ENCODE measurements at regions not wholly inside any gene's neighbourhood (a gene's known extent, or its start where the extent isn't known, plus 50 kb on each side); places are given as distances from the start of the nearest gene placed in this dataset.

DNA sequence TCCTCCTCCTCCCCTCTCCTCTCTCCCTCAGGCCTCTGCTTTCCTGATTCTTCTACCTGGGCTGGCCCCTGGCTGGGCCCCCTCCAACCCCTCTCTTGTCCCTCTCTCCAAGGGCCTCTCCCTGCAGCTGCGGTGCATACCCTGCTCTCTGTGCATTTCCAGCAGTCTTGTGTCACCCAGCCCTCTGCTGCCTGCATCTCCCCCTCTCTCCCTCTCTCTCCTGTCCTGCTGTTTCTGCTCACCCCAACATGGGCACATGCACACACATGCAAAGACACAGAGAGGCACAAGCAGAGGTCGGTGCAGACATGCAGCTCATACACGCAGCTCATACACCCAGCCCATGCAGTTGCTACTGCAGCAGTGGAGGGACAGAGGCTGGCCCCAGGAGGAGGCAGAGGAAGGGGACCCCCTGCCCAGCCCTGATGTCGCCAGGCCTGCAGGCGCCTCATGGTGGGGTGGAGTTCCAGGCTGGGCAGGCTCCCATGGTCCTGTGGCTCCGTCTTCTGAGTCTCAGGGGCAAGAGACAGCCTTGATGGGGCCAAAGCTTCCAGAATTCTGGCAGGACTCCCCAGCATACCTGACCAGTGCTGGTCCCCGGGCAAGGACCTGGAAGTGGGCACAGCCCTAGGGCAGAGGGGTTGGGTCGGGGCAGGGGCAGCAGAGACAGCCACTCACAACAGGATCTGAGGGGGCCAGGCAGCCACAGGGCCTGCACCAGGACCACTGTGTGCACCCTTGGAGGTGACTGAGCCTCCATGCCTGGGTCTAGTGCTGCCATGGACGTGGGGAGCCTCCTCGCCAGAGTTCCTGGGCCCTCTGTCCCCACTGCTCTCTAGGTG, 216.9 kb downstream of the C9orf50 start:
- in situ Hi-C loops (cut with MboI; ENCODE audit: low sequenced_read_pairs), result no loop called here

DNA sequence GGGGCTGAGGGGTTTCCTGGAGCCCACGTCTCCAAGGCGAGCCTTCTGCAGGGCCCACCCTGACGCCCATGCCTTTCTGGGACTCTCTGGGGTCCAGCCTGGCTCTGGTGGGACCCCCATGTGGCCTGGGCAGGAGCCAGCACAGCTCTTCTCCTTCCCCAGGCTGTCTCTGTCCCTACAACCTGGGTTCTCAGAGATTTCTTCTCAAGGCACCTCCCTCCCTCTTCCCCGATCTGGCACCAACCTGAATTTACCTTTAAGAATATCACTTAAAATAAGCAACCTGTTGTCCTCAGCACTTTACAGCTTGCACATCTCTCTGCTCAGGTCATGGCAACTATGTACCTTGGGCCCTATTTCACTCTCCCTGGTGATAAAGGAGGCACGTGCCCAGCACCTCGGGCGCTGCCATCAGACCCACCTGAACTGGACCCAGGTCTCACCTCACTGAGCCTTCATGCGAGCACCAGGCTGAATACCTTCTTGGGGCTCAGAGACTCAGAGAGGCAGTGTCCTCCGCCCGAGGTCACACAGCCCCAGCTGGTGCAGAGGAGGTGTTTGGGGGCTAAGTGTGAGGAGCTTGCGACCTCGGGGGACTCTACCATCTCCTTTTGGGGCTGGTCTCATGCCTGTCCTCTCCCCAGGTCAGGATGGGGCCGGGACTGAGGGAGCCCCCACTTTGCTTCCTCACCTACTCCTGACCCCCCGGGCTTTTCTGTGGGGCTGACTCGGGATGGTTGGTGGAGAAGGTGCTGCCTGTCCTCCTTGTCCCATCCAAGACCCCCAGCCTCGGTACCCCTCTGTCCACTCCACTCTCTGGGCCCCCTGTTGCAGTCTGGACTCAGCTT, 217.7 kb downstream of the C9orf50 start:
- in situ Hi-C loops (cut with MboI; ENCODE audit: low sequenced_read_pairs), result no loop called here

DNA sequence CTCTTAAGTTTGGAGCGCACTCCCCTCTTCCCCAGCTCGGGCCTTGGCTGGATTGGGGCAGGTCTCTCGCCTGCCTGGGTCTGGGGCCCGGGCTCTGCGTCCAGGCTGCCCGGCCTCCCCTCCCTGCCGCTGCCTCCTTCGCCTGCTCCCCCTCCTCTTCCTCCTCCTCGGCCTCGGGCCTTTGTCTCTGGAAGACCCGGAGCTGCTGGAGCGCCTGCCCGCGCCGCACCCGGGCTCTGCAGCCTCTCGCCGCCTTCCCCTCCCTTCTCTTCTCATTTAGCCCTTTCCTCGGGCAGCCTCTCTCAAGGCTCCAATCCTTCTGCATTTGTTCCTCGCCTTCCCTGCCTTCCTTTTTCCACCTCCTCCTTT, 218.5 kb downstream of the C9orf50 start:
- in situ Hi-C loops (cut with MboI; ENCODE audit: low sequenced_read_pairs), result no loop called here

- in situ Hi-C loops (cut with MboI; ENCODE audit: low sequenced_read_pairs), result no loop called here
These were observed 219.1 kb downstream of the C9orf50 start for GRCh38 chr9:129401623-129402370.

DNA sequence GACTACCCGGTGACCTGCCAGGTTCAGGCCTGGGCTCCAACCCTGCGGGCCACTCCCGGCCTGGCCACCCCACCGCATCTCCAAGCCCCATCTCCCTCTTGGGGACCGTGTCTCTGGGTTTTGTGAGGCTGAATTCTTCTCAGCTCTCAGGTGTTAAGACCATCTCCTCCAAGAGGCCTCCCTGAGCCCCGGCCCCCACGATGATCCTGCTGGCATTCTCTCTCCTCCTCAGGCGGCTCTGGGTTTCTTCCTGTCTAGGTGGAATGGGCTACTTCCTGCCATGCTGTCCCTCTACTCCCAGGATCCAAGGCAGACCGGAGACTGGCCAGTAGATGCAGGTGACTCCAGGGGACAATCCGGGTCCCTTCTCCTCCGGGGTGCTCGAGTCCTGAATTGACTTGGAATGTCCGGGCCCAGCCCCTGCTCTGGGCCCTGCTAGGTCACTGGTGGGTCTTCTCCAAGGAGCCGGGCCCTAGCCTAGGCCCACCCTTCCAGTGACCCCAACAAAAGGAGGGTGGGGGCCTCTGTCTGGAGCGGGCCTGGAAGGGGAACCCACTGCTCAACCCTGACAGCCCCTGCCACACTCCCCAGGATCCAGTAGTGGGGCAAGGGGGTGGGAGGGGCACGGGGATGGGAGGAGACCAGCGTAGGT, 219.8 kb downstream of the C9orf50 start:
- in situ Hi-C loops (cut with MboI; ENCODE audit: low sequenced_read_pairs), result no loop called here

- in situ Hi-C loops (cut with MboI; ENCODE audit: low sequenced_read_pairs), result no loop called here
These were observed 220.6 kb downstream of the C9orf50 start for GRCh38 chr9:129400001-129400970.

DNA sequence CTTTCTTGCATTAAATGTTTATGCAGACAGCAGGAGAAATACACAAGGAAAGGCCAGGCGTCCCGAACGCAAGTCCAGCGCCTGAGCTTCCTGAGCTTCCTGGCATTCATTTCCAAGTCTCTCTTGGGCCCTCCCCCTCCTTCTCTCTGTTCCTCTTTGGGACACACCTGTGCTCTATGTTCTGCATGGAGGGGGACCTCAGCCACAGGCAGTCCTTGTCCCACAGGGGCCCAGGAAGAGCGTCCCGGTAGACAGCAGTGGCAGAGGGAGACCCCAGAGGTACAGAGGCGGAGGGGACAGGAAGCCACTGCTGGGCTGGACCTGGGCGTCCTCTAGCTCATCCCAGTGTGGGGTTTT, 221.3 kb downstream of the C9orf50 start:
- in situ Hi-C loops (cut with MboI; ENCODE audit: low sequenced_read_pairs), result no loop called here

DNA sequence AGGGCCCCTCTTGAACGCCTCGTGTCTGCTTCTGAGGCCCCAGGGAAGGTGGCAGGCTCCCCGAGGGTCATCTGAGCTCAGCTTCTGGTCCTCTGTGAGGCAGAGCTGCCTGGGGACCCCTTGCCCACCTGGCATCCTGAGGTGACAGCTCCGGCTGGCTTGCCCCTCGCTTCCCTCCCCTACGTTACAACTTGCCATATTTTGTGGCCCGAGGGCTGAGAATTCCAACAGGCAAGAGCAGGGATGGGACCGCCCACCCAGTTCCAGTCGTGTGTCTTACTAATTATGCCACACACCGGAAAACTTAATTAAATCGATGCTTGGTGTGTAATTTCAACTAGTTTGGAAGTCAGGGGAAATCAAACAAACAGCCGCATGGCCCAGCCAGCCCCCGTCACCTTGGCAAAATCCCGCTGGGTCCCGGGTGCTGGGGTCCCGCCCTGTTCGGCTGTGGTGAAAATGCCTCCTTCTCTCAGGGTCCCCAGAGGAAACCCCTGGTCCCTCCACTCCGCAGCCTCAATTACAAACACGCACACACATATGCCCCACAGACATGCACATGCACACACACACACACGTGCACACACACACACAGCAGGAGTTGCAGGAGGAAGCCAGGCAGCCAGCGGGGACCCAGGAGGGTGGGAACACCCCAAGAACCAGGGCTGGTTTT, 221.0 kb upstream of the IER5L start:
- in situ Hi-C loops (cut with MboI; ENCODE audit: low sequenced_read_pairs), result no loop called here

GRCh38 chr9:129398101-129398960, 220.3 kb upstream of the IER5L start:
- in situ Hi-C loops (cut with MboI; ENCODE audit: low sequenced_read_pairs), result no loop called here

DNA sequence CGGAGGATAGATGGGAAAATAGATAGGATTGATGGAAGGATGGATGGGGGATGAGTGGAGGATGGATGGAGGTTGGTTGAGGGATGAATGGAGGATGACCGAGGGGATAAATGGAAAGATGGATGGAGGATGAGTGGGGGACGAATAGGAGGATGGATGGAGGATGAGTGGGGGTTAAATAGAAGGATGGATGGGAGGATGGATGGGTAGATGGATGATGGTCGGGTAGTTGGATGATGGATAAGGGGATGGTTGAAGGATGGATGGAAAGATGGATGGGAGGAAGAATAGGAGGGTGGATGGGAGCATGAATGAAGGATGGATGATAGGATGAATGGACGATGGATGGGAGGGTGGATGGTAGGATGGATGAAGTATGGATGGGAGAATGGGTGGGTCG, 219.3 kb upstream of the IER5L start:
- in situ Hi-C loops (cut with MboI; ENCODE audit: low sequenced_read_pairs), result no loop called here

DNA sequence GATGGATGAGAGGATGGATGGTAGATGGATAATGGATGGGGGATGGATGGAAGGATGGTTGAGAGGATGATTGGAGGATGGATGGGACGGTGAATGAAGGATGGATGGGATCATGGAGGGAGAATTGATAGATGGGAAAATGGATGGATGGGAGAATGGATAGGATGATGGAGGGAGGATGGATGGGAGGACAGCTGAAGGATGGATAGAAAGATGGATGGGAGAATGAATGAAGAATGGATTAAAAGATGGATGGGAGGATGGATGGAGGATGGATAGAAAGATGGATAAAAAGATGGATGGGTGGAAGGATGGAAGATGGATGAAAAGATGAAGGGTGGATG, 218.3 kb upstream of the IER5L start:
- in situ Hi-C loops (cut with MboI; ENCODE audit: low sequenced_read_pairs), result no loop called here

- in situ Hi-C loops (cut with MboI; ENCODE audit: low sequenced_read_pairs), result no loop called here
These were observed 217.7 kb upstream of the IER5L start for GRCh38 chr9:129395633-129396364.

- in situ Hi-C loops (cut with MboI; ENCODE audit: low sequenced_read_pairs), result no loop called here
These were observed 216.8 kb upstream of the IER5L start for GRCh38 chr9:129394886-129395279.

DNA sequence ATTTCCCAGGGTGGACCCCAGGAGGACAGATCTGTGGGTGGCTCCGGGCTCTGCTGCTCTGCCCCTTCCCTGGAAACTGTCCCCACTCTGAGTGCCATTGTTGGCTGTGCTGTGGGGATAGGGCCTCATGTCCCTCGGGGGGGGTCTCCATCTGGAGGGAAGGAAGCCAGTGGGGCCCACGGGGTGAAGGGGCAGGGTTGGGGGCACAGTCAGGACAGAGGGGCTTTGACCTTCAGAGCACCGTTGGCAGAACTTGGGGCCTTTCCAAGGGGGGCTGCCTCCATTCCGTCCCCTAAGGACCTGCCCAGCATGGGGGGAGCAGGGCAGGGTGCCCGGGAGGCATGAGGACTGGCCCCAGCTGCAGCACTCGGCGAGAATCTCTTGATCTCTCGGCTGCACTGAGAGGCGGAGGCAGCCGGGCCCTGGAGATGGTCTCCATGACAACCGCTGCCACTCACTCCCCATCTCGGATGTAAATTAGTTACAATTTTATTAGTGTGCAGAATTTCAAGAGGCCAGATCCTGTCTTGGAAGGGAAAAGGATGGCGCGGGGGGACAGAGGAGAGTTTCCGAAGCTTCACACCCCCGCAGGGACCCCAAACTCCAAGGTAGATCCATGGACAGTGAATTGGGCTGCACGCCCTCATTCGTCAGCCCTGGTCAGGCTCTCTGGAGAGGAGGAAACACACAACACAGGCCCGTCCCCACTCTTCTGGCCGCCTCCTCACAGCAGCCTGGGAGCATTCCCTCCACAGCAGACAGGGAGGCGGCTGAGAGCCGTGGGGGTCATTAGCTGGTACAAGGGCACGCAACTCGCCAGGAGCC, 216.2 kb upstream of the IER5L start:
- in situ Hi-C loops (cut with MboI; ENCODE audit: low sequenced_read_pairs), result no loop called here

DNA sequence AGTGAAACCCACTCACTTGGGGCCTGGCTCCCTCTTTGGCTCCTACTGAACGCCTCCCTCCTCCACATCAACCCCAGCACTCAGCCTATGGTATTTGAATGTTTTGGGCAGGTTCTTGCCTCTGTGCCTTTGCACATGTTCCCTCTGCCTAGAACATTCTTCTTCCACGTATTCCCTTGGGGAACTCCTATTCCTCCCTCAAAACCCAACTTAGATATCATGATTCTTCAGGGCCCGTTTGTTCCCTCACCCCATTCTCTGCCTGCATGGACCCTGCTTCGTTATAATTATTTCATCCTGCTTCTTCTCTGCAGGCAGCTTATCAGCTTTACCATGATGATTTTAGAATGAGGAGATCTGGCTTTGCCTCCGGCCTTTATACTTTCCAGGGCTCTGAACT, 215.0 kb upstream of the IER5L start:
- in situ Hi-C loops (cut with MboI; ENCODE audit: low sequenced_read_pairs), result no loop called here

- in situ Hi-C loops (cut with MboI; ENCODE audit: low sequenced_read_pairs), result no loop called here
These were observed 214.1 kb upstream of the IER5L start for GRCh38 chr9:129392093-129392541.

- in situ Hi-C loops (cut with MboI; ENCODE audit: low sequenced_read_pairs), result no loop called here
These were observed 213.2 kb upstream of the IER5L start for GRCh38 chr9:129391221-129391661.

Measured in HL-60/S4 treated with retinoic acid at 250 ng/mL for 4 days and 3 days (cell line).